PC-9 (cell line): ENCODE measurements at regions not wholly inside any gene's neighbourhood (a gene's known extent, or its start where the extent isn't known, plus 50 kb on each side); places are given as distances from the start of the nearest gene placed in this dataset.

Source experiments
- BruUV-seq: library from RNA; stranded (reverse); fragments of 400-500 nt; replicated peaks from 2 replicates; lab custom pipeline; 2021; lab: Mats Ljungman, UMichigan
- CTCF ChIA-PET: fragments of 300-600 bp; sonication (Branson Sonifier 250); formaldehyde crosslinking; loops from one replicate; lab custom pipeline; 2022; ENCODE audit warnings: antibody characterized with exemption; lab: Charles Lee
- POLR2A ChIA-PET: fragments of 300-600 bp; sonication (Branson Sonifier 250); formaldehyde crosslinking; loops from one replicate; lab custom pipeline; 2022; ENCODE audit warnings: antibody characterized with exemption; ENCODE audit not compliant: unreplicated experiment; lab: Charles Lee
- DNase-seq, 2 experiments: peaks; one replicate each; pipeline versions ENCODE4 v3.0.0 to v3.0.0-alpha.2; 2015 to 2022; ENCODE audit warnings: mixed read lengths in 1 of 2
- H2AFZ ChIP-seq: fragments of 200-600 bp; sonication (generic); 2 replicates; pipeline ENCODE4 v1.8.1; 2017; ENCODE audit warnings: antibody characterized with exemption
- H3F3A ChIP-seq: fragments of 200-600 bp; sonication (generic); 2 replicates; pipeline ENCODE4 v1.8.1; 2017; ENCODE audit warnings: antibody characterized with exemption, mild to moderate bottlenecking, low read depth; ENCODE audit not compliant: insufficient read depth
- H3K27ac ChIP-seq: fragments of 200-600 bp; sonication (generic); 2 replicates; pipeline ENCODE4 v1.6.1; 2016; ENCODE audit warnings: mixed run types
- H3K27me3 ChIP-seq: fragments of 200-600 bp; sonication (generic); 2 replicates; pipeline ENCODE4 v1.6.1; 2016; ENCODE audit warnings: low read depth, mixed run types; ENCODE audit not compliant: insufficient read depth
- H3K36me3 ChIP-seq: fragments of 200-600 bp; sonication (generic); 2 replicates; pipeline ENCODE4 v1.6.1; 2016; ENCODE audit warnings: low read depth, mixed run types
- H3K4me1 ChIP-seq: fragments of 200-600 bp; sonication (generic); replicated peaks from 2 replicates; pipeline ENCODE4 v1.6.1; 2016; ENCODE audit warnings: mixed run types; ENCODE audit not compliant: insufficient read depth
- H3K4me2 ChIP-seq: fragments of 200-600 bp; sonication (generic); 2 replicates; pipeline ENCODE4 v1.6.1; 2017; ENCODE audit warnings: mixed run types
- H3K4me3 ChIP-seq: fragments of 200-600 bp; sonication (generic); 2 replicates; pipeline ENCODE4 v1.6.1; 2016; ENCODE audit warnings: mixed run types
- H3K79me2 ChIP-seq: fragments of 200-600 bp; sonication (generic); 2 replicates; pipeline ENCODE4 v1.6.1; 2017; ENCODE audit warnings: low read depth, mixed run types
- H3K9me2 ChIP-seq: fragments of 200-600 bp; sonication (generic); 2 replicates; pipeline ENCODE4 v1.8.1; 2017; ENCODE audit warnings: mild to moderate bottlenecking; ENCODE audit not compliant: insufficient read depth
- H3K9me3 ChIP-seq: fragments of 200-600 bp; sonication (generic); 2 replicates; pipeline ENCODE4 v1.8.1; 2016; ENCODE audit warnings: low read depth; ENCODE audit not compliant: insufficient read depth
- H4K20me1 ChIP-seq: fragments of 200-600 bp; sonication (generic); 2 replicates; pipeline ENCODE4 v1.8.1; 2017; ENCODE audit not compliant: insufficient read depth
- CTCF ChIP-seq: fragments of 200-600 bp; sonication (generic); conservative IDR thresholded peaks from 2 replicates; pipeline ENCODE4 v1.6.1; 2017; ENCODE audit warnings: mixed run types, antibody characterized with exemption, mild to moderate bottlenecking, moderate library complexity
- EZH2 ChIP-seq: fragments of 200-600 bp; sonication (generic); IDR thresholded peaks from 2 replicates; pipeline ENCODE4 v1.8.0; 2017; ENCODE audit warnings: antibody characterized with exemption, low read depth
- intact Hi-C: fragments of 100-400 bp; cut with micrococcal nuclease; formaldehyde crosslinking; loops from one replicate; pipeline ENCODE4 v1.10.0; 2022; ENCODE audit not compliant: unreplicated experiment

DNA sequence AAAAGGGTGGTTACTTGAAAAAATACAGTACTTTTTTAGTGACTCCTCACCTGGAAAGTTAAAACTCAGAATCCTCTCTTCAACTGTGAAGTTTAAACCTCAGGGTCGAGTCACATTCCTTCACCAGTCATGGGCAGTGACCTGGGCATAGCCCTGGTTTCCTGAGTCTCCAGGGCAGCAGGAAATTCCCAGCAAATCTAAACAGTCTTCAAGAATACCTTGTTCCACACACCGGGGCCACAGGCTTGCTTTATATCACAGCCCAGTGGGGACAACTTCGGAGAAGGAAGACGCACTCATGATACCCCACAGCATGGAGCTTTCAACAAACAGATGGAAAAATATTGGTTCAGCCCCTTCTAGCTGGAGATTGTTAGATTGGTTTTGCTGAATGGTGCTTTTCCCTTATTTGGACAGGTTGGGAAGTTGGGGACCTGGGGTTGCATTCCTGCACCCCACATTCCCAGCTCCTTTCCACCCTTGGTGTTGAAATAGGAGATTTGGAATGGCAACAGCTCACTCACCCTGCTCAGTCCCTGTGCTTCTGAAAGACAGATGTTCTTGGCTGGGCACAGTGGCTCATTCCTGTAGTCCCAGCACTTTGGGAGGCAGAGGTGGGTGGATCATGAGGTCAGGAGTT, 113.0 kb upstream of the TMEM170B start:
- peaks cover 20% of the 10 kb centered on the region for H3F3A ChIP-seq
- H3K4me2 ChIP-seq = no peak overlapping the region
- no peak overlapping the region for H3K4me3 ChIP-seq
- peaks cover 57% of the 10 kb centered on the region for H3K4me1 ChIP-seq
- intact Hi-C loops = no loop called here
- H2AFZ ChIP-seq = no peak overlapping the region
- H3K27ac ChIP-seq = peak overlapping the region; percentile 29
- DNase-seq = peak in 1 of 2 experiments; percentile 36
- TF ChIP-seq CTCF (no peak), EZH2 (no peak)
- POLR2A ChIA-PET = interaction anchor here (0.5 kb wide), 1 partner anchor 10 kb away, joined by 3 read pairs; no protein-coding TSS in a partner anchor
- no peaks in the 10 kb centered on the region for H4K20me1 ChIP-seq
- no TSS peak for BruUV-seq
- no peaks in the 10 kb centered on the region for H3K9me3 ChIP-seq
- no peaks in the 10 kb centered on the region for H3K36me3 ChIP-seq
- no peaks in the 10 kb centered on the region for H3K9me2 ChIP-seq
- CTCF ChIA-PET = interaction anchor here (1.5 kb wide), 1 partner anchor 9 kb away, joined by 3 read pairs; no protein-coding TSS in a partner anchor
- no peaks in the 10 kb centered on the region for H3K27me3 ChIP-seq
- no peaks in the 10 kb centered on the region for H3K79me2 ChIP-seq

GRCh38 chr6:11423667-11424066, 113.9 kb upstream of the TMEM170B start:
- Histone ChIP-seq H3K4me3 (no peak overlapping the region), H3K36me3 (no peaks in the 10 kb centered on the region), H3K4me1 (peaks cover 48% of the 10 kb centered on the region), H3K79me2 (no peaks in the 10 kb centered on the region), H3F3A (peaks cover 11% of the 10 kb centered on the region), H3K27me3 (no peaks in the 10 kb centered on the region), H3K9me3 (no peaks in the 10 kb centered on the region), H3K4me2 (no peak overlapping the region), H4K20me1 (no peaks in the 10 kb centered on the region), H3K27ac (peak overlapping the region; percentile 29), H2AFZ (no peak overlapping the region), H3K9me2 (no peaks in the 10 kb centered on the region)
- POLR2A ChIA-PET = interaction anchor here (0.6 kb wide), 1 partner anchor 72 kb away, joined by 6 read pairs; no protein-coding TSS in a partner anchor
- DNase-seq = no peak
- BruUV-seq = no TSS peak
- TF ChIP-seq CTCF = no peak
- no peak for TF ChIP-seq EZH2
- CTCF ChIA-PET = no interaction called here
- intact Hi-C loops = no loop called here

DNA sequence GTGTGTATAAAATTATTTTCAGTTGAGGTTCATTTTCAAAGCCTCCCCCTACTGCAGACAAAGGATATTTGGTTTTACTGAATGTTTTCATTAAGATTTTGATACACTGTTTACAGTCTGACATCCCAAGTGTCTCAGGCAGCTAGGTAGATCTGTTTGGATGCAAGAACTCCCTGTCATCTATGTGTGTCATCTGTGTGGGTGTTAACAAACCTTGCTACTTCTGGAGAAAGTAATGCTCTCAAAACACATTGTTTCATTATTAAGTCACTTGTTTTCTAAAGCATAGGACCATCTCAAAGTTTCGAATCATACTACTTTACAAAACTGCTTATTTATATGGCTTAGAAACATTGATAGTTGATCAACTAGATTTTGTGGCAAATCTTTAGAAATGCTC, 114.5 kb upstream of the TMEM170B start:
- TF ChIP-seq EZH2 (no peak), CTCF (no peak)
- no peaks in the 10 kb centered on the region for H4K20me1 ChIP-seq
- H3K9me2 ChIP-seq = no peaks in the 10 kb centered on the region
- no peak overlapping the region for H2AFZ ChIP-seq
- POLR2A ChIA-PET = no interaction called here
- intact Hi-C loops = no loop called here
- H3K4me1 ChIP-seq = peaks cover 42% of the 10 kb centered on the region
- no peak overlapping the region for H3K4me2 ChIP-seq
- H3K9me3 ChIP-seq = no peaks in the 10 kb centered on the region
- no TSS peak for BruUV-seq
- H3K79me2 ChIP-seq = no peaks in the 10 kb centered on the region
- no peaks in the 10 kb centered on the region for H3K27me3 ChIP-seq
- H3K4me3 ChIP-seq = no peak overlapping the region
- H3F3A ChIP-seq = peaks cover 6% of the 10 kb centered on the region; the same call in 1 of the 2 replicates
- no peak for DNase-seq
- H3K36me3 ChIP-seq = no peaks in the 10 kb centered on the region
- H3K27ac ChIP-seq = no peak overlapping the region
- CTCF ChIA-PET = no interaction called here
